Esophagus squamous epithelium (tissue), 5 donors: ENCODE measurements at regions not wholly inside any gene's neighbourhood (a gene's known extent, or its start where the extent isn't known, plus 50 kb on each side); places are given as distances from the start of the nearest gene placed in this dataset.
"Not testable (repeated sequence)": the region's sequence is repeated elsewhere in the genome, so short reads cannot be mapped to it uniquely, and the experiment has no call there.

ENCODE experiments used
- DNase-seq: peaks from one replicate; lab custom pipeline; 2025; lab: John Stamatoyannopoulos, UW
- H3K27ac ChIP-seq, 4 donors: fragments of 200-600 bp; sonication (generic); one replicate each; pipeline ENCODE4 v1.5.1; 2016 to 2019; ENCODE audit warnings: mild to moderate bottlenecking in 1 of 4
- H3K27me3 ChIP-seq, 4 donors: fragments of 200-600 bp; sonication (generic); 1 replicate in 3 of 4; 2 replicates in 1 of 4; pipeline versions ENCODE4 v1.5.1 to v1.6.0; 2017 to 2021; ENCODE audit warnings: antibody characterized with exemption in 1 of 4
- H3K36me3 ChIP-seq, 3 donors: fragments of 200-600 bp; sonication (generic); one replicate each; pipeline ENCODE4 v1.5.1; 2016 to 2019
- H3K4me1 ChIP-seq, 3 donors: fragments of 200-600 bp; sonication (generic); one replicate each; pipeline ENCODE4 v1.5.1; 2017 to 2019
- H3K4me3 ChIP-seq, 4 donors: fragments of 200-600 bp; sonication (generic); 1 replicate in 3 of 4; 2 replicates in 1 of 4; pipeline ENCODE4 v1.5.1; 2016 to 2019; ENCODE audit warnings: mild to moderate bottlenecking in 2 of 4, moderate library complexity in 1 of 4
- H3K9me3 ChIP-seq, 3 donors: fragments of 200-600 bp; sonication (generic); one replicate each; pipeline ENCODE4 v1.5.1; 2016 to 2019
- WGBS, 2 donors: methylation state at CpG; one replicate each; pipeline ENCODE4 v1.1.5; 2018; 5-methylcytosine and 5-hydroxymethylcytosine counted together
- intact Hi-C: fragments of 100-400 bp; cut with DNase I; formaldehyde crosslinking; loops from one replicate; pipeline ENCODE4 v1.15.0; 2022
- donor health status: DM: yes; HTN: yes; CAD: no.

GRCh38 chr9:41075671-41076070 is 52.8 kb downstream of the FOXD4L6 start:
- H3K27ac ChIP-seq, H3K9me3 ChIP-seq, H3K4me3 ChIP-seq, DNase-seq, intact Hi-C loops, H3K36me3 ChIP-seq: not testable (repeated sequence)
- H3K27me3 ChIP-seq = peaks cover 0 to 58% (median 4%) of the 10 kb centered on the region in 4 donors
- H3K4me1 ChIP-seq = peaks cover 0 to 22% (median 8%) of the 10 kb centered on the region in 3 donors
- 50 to 54% methylated on average over 1 of the region's 1 CpG for WGBS, 2 donors

- H3K27ac ChIP-seq = peak overlapping the region in 3 of 4 donors; percentile 6 to 49 (median 35)
- WGBS, 2 donors = 0 to 25% methylated on average over 16 to 38 of the region's 63 CpGs
Measured at GRCh38 chr9:41074356-41074942, 54.0 kb downstream of the FOXD4L6 start.

GRCh38 chr9:41073471-41074243 is 54.8 kb downstream of the FOXD4L6 start:
- Histone ChIP-seq H3K27me3 (peaks cover 0 to 49% (median 4%) of the 10 kb centered on the region in 4 donors), H3K4me3 (peak overlapping the region; percentile 43 to 72 (median 60)), H3K4me1 (peaks cover 0 to 22% (median 8%) of the 10 kb centered on the region in 3 donors), H3K27ac (peak overlapping the region in 1 of 4 donors; percentile 42)
- H3K9me3 ChIP-seq, H3K36me3 ChIP-seq, DNase-seq, intact Hi-C loops: not testable (repeated sequence)
- WGBS, 2 donors = 26 to 44% methylated on average over 31 to 38 of the region's 39 CpGs

More at GRCh38 chr9:41074356-41074942, 54.0 kb downstream of the FOXD4L6 start:
- Histone ChIP-seq H3K27me3 (peaks cover 0 to 52% (median 4%) of the 10 kb centered on the region in 4 donors), H3K4me3 (peak overlapping the region; percentile 43 to 72 (median 60)), H3K4me1 (peaks cover 0 to 22% (median 8%) of the 10 kb centered on the region in 3 donors)
- DNase-seq, H3K36me3 ChIP-seq, intact Hi-C loops, H3K9me3 ChIP-seq: not testable (repeated sequence)

- H3K4me1 ChIP-seq, H3K36me3 ChIP-seq, intact Hi-C loops, DNase-seq, H3K9me3 ChIP-seq, H3K27ac ChIP-seq, H3K27me3 ChIP-seq, H3K4me3 ChIP-seq: not testable (repeated sequence)
- WGBS, 2 donors = 31 to 40% methylated on average over 3 to 4 of the region's 8 CpGs
Measured at GRCh38 chr9:41064125-41064795, 64.2 kb downstream of the FOXD4L6 start.

- H3K27ac ChIP-seq, H3K4me3 ChIP-seq, intact Hi-C loops, H3K4me1 ChIP-seq, H3K36me3 ChIP-seq, H3K9me3 ChIP-seq, DNase-seq, H3K27me3 ChIP-seq: not testable (repeated sequence)
- 71 to 86% methylated on average over 4 to 5 of the region's 5 CpGs for WGBS, 2 donors
Measured at GRCh38 chr9:41063243-41063642, 65.2 kb downstream of the FOXD4L6 start.

GRCh38 chr9:41059603-41060002 is 68.9 kb downstream of the FOXD4L6 start:
- DNase-seq, H3K36me3 ChIP-seq, H3K9me3 ChIP-seq, H3K4me1 ChIP-seq, H3K27ac ChIP-seq, H3K4me3 ChIP-seq, intact Hi-C loops, H3K27me3 ChIP-seq: not testable (repeated sequence)
- WGBS, 2 donors = 83 to 89% methylated on average over 1 of the region's 1 CpG

GRCh38 chr9:41053666-41054363 is 74.7 kb downstream of the FOXD4L6 start:
- WGBS, 2 donors = 21 to 60% methylated on average over 2 to 3 of the region's 4 CpGs

GRCh38 chr9:41048672-41049071 is 79.8 kb downstream of the FOXD4L6 start:
- DNase-seq, H3K27me3 ChIP-seq, H3K4me3 ChIP-seq, H3K36me3 ChIP-seq, H3K4me1 ChIP-seq, H3K9me3 ChIP-seq, intact Hi-C loops, H3K27ac ChIP-seq: not testable (repeated sequence)
- WGBS, 2 donors = 61 to 63% methylated on average over 2 of the region's 2 CpGs

More at GRCh38 chr9:41053666-41054363, 74.7 kb downstream of the FOXD4L6 start:
- H3K9me3 ChIP-seq, H3K27ac ChIP-seq, H3K36me3 ChIP-seq, H3K4me1 ChIP-seq, DNase-seq, intact Hi-C loops, H3K4me3 ChIP-seq, H3K27me3 ChIP-seq: not testable (repeated sequence)

- H3K4me3 ChIP-seq, DNase-seq, H3K27ac ChIP-seq, intact Hi-C loops, H3K9me3 ChIP-seq, H3K36me3 ChIP-seq, H3K4me1 ChIP-seq, H3K27me3 ChIP-seq: not testable (repeated sequence)
Measured at GRCh38 chr9:41047792-41048191, 80.7 kb downstream of the FOXD4L6 start.

- H3K4me3 ChIP-seq, H3K27me3 ChIP-seq, H3K9me3 ChIP-seq, DNase-seq, H3K4me1 ChIP-seq, H3K36me3 ChIP-seq, H3K27ac ChIP-seq, intact Hi-C loops: not testable (repeated sequence)
- WGBS, 2 donors = 80 to 85% methylated on average over 2 of the region's 2 CpGs
Measured at GRCh38 chr9:41044930-41045329, 83.6 kb downstream of the FOXD4L6 start.

- DNase-seq, H3K36me3 ChIP-seq, H3K4me1 ChIP-seq, H3K9me3 ChIP-seq, intact Hi-C loops, H3K27ac ChIP-seq, H3K4me3 ChIP-seq, H3K27me3 ChIP-seq: not testable (repeated sequence)
- no CpG with 5 or more reads among the region's 1 CpG for WGBS, 2 donors
Measured at GRCh38 chr9:41043433-41043832, 85.0 kb downstream of the FOXD4L6 start.

GRCh38 chr9:41042111-41042510 is 86.4 kb downstream of the FOXD4L6 start:
- H3K36me3 ChIP-seq, H3K4me3 ChIP-seq, H3K27ac ChIP-seq, H3K4me1 ChIP-seq, intact Hi-C loops, DNase-seq, H3K27me3 ChIP-seq, H3K9me3 ChIP-seq: not testable (repeated sequence)
- WGBS, 2 donors = 42 to 45% methylated on average over 4 of the region's 4 CpGs
